IMR-90 (cell line): ENCODE measurements at regions not wholly inside any gene's neighbourhood (a gene's known extent, or its start where the extent isn't known, plus 50 kb on each side); places are given as distances from the start of the nearest gene placed in this dataset.

ENCODE experiments used
- ATAC-seq: fragments of 200-7000 bp; cut with Tn5 transposase; 2 replicates; pipeline ENCODE4 v1.9.1; 2020; ENCODE audit warnings: low read depth, mild to moderate bottlenecking, moderate library complexity
- BruUV-seq: library from RNA; stranded (reverse); fragments of 400-500 nt; replicated peaks from 2 replicates; lab custom pipeline; 2021; lab: Mats Ljungman, UMichigan
- CTCF ChIA-PET: fragments of 300-600 bp; formaldehyde crosslinking; extraction: SDS; loops from one replicate; lab custom pipeline; 2021; ENCODE audit warnings: antibody characterized with exemption; lab: Yijun Ruan, JAX
- POLR2A ChIA-PET: fragments of 300-600 bp; sonication (Branson Sonifier 250); formaldehyde crosslinking; loops from one replicate; lab custom pipeline; 2022; ENCODE audit warnings: antibody characterized with exemption; ENCODE audit not compliant: unreplicated experiment; lab: Charles Lee
- DNase-seq: peaks from one replicate; pipeline ENCODE4 v3.0.0; 2013
- H2AFZ ChIP-seq: replicated peaks from 2 replicates; pipeline ENCODE3; 2013; ENCODE audit warnings: low read length, mild to moderate bottlenecking; ENCODE audit not compliant: poor library complexity
- H2AK5ac ChIP-seq: 2 replicates; pipeline ENCODE4 v1.6.1; 2013; ENCODE audit warnings: low read depth, low read length, inconsistent platforms
- H2AK9ac ChIP-seq: replicated peaks from 2 replicates; pipeline ENCODE3; 2013; ENCODE audit warnings: mild to moderate bottlenecking, low read depth, low read length, moderate library complexity; ENCODE audit not compliant: poor library complexity
- H2BK120ac ChIP-seq: 2 replicates; pipeline ENCODE4 v1.6.1; 2013; ENCODE audit warnings: low read depth, low read length, inconsistent platforms
- H2BK15ac ChIP-seq: 3 replicates; pipeline ENCODE4 v1.6.1; 2013; ENCODE audit warnings: low read depth, low read length, inconsistent platforms
- H2BK20ac ChIP-seq: 2 replicates; pipeline ENCODE4 v1.6.1; 2013; ENCODE audit warnings: low read depth, mild to moderate bottlenecking, inconsistent platforms, low read length, moderate library complexity
- H2BK5ac ChIP-seq: 2 replicates; pipeline ENCODE4 v1.6.1; 2013; ENCODE audit warnings: mild to moderate bottlenecking, low read depth, low read length, inconsistent platforms; ENCODE audit not compliant: poor library complexity, severe bottlenecking
- H3K14ac ChIP-seq: replicated peaks from 2 replicates; pipeline ENCODE4 v1.6.1; 2013; ENCODE audit warnings: low read depth, low read length, inconsistent platforms
- H3K18ac ChIP-seq: 2 replicates; pipeline ENCODE4 v1.6.1; 2013; ENCODE audit warnings: low read depth, low read length, control low read depth
- H3K23ac ChIP-seq: 2 replicates; pipeline ENCODE4 v1.6.1; 2013; ENCODE audit warnings: low read depth, low read length, inconsistent platforms
- H3K27ac ChIP-seq: 2 replicates; pipeline ENCODE4 v1.5.1; 2013; ENCODE audit warnings: mild to moderate bottlenecking, control low read depth, low read length; ENCODE audit not compliant: insufficient read depth
- H3K27me3 ChIP-seq: 2 replicates; pipeline ENCODE4 v1.6.1; 2013; ENCODE audit warnings: low read length; ENCODE audit not compliant: control insufficient read depth, insufficient read depth
- H3K36me3 ChIP-seq: 2 replicates; pipeline ENCODE4 v1.6.1; 2013; ENCODE audit warnings: low read length, mixed read lengths; ENCODE audit not compliant: control insufficient read depth, insufficient read depth
- H3K4ac ChIP-seq: 2 replicates; pipeline ENCODE4 v1.6.1; 2013; ENCODE audit warnings: low read depth, low read length, inconsistent platforms
- H3K4me1 ChIP-seq: 2 replicates; pipeline ENCODE4 v1.6.1; 2013; ENCODE audit warnings: low read length, mixed read lengths; ENCODE audit not compliant: control insufficient read depth, insufficient read depth
- H3K4me2 ChIP-seq: 2 replicates; pipeline ENCODE4 v1.6.1; 2013; ENCODE audit warnings: low read depth, mild to moderate bottlenecking, control low read depth, low read length, moderate library complexity
- H3K4me3 ChIP-seq: 2 replicates; pipeline ENCODE4 v1.5.1; 2013; ENCODE audit warnings: low read depth, mild to moderate bottlenecking, control low read depth, low read length, moderate library complexity; ENCODE audit not compliant: insufficient read depth
- H3K56ac ChIP-seq: 2 replicates; pipeline ENCODE4 v1.6.1; 2013; ENCODE audit warnings: low read length, inconsistent platforms; ENCODE audit not compliant: insufficient read depth; ENCODE audit errors: extremely low read depth
- H3K79me1 ChIP-seq, 2 experiments: 2 replicates each; pipeline ENCODE4 v1.6.1; 2013; ENCODE audit warnings: low read length in 2 of 2, inconsistent platforms in 1 of 2, low read depth in 1 of 2
- H3K9ac ChIP-seq: 2 replicates; pipeline ENCODE4 v1.6.1; 2013; ENCODE audit warnings: low read depth, low read length, control low read depth
- H3K9me1 ChIP-seq: 2 replicates; pipeline ENCODE4 v1.6.1; 2013; ENCODE audit warnings: low read length, inconsistent platforms; ENCODE audit not compliant: insufficient read depth
- H3K9me3 ChIP-seq: 2 replicates; pipeline ENCODE4 v1.6.1; 2013; ENCODE audit warnings: low read length; ENCODE audit not compliant: control insufficient read depth, insufficient read depth
- H4K20me1 ChIP-seq: 2 replicates; pipeline ENCODE4 v1.6.1; 2013; ENCODE audit warnings: low read length, inconsistent platforms; ENCODE audit not compliant: insufficient read depth
- H4K5ac ChIP-seq: 2 replicates; pipeline ENCODE4 v1.6.1; 2013; ENCODE audit warnings: mild to moderate bottlenecking, low read depth, low read length, control low read depth
- H4K8ac ChIP-seq, 2 experiments: 2 replicates each; pipeline ENCODE4 v1.6.1; 2013; ENCODE audit warnings: low read depth in 2 of 2, low read length in 2 of 2, control low read depth in 1 of 2, inconsistent platforms in 1 of 2
- H4K91ac ChIP-seq: 2 replicates; pipeline ENCODE4 v1.6.1; 2013; ENCODE audit warnings: low read depth, low read length, inconsistent platforms; ENCODE audit not compliant: insufficient read depth
- BHLHE40 ChIP-seq: fragments of 150-350 bp; IDR thresholded peaks from 2 replicates; pipeline ENCODE4 v1.6.1; 2016; ENCODE audit warnings: mild to moderate bottlenecking, low read depth, low read length
- CEBPB ChIP-seq: IDR thresholded peaks from 2 replicates; pipeline ENCODE4 v1.6.1; 2012; ENCODE audit warnings: low read depth, low read length, improper control_type of control experiment
- CHD1 ChIP-seq: IDR thresholded peaks from 2 replicates; pipeline ENCODE4 v1.6.1; 2012; ENCODE audit warnings: low read depth, low read length, improper control_type of control experiment
- FOS ChIP-seq: fragments of 150-350 bp; IDR thresholded peaks from 2 replicates; pipeline ENCODE4 v1.6.1; 2016; ENCODE audit warnings: low read depth, low read length
- MAFK ChIP-seq: IDR thresholded peaks from 2 replicates; pipeline ENCODE4 v1.6.1; 2012; ENCODE audit warnings: low read depth, low read length, improper control_type of control experiment
- MAZ ChIP-seq: IDR thresholded peaks from 2 replicates; pipeline ENCODE4 v1.6.1; 2012; ENCODE audit warnings: low read depth, mild to moderate bottlenecking, low read length, improper control_type of control experiment, moderate library complexity, borderline replicate concordance
- MXI1 ChIP-seq: IDR thresholded peaks from 2 replicates; pipeline ENCODE4 v1.6.1; 2012; ENCODE audit warnings: low read depth, mild to moderate bottlenecking, low read length, moderate library complexity, borderline replicate concordance
- NFE2L2 ChIP-seq: fragments of 150-350 bp; IDR thresholded peaks from 2 replicates; pipeline ENCODE4 v1.6.1; 2016; ENCODE audit warnings: low read depth, mild to moderate bottlenecking, low read length
- POLR2A ChIP-seq: IDR thresholded peaks from 2 replicates; pipeline ENCODE4 v1.6.1; 2012; ENCODE audit warnings: mild to moderate bottlenecking, low read depth, low read length
- RAD21 ChIP-seq: IDR thresholded peaks from 2 replicates; pipeline ENCODE4 v1.6.1; 2012; ENCODE audit warnings: low read length, improper control_type of control experiment
- RCOR1 ChIP-seq: IDR thresholded peaks from 2 replicates; pipeline ENCODE4 v1.6.1; 2012; ENCODE audit warnings: mild to moderate bottlenecking, low read length, improper control_type of control experiment; ENCODE audit not compliant: insufficient replicate concordance
- RFX5 ChIP-seq: IDR thresholded peaks from 2 replicates; pipeline ENCODE4 v1.8.0; 2012; ENCODE audit warnings: low read depth, mild to moderate bottlenecking, low read length, moderate library complexity
- SMC3 ChIP-seq: fragments of 150-350 bp; IDR thresholded peaks from 2 replicates; pipeline ENCODE4 v1.6.1; 2016; ENCODE audit warnings: low read depth, mild to moderate bottlenecking, antibody characterized with exemption, low read length, moderate library complexity
- WGBS, 2 experiments: methylation state at CpG; one replicate each; pipeline versions ENCODE4 v1.1.5 to v1.1.7; 2013; ENCODE audit warnings: missing lambda C conversion rate in 2 of 2; ENCODE audit not compliant: insufficient read length in 1 of 2; ENCODE audit errors: extremely low coverage in 2 of 2; 5-methylcytosine and 5-hydroxymethylcytosine counted together
- dilution Hi-C: fragments of 300-500 bp; cut with HindIII; formaldehyde crosslinking; loops from one replicate; pipeline ENCODE4 v1.14.3; 2018; ENCODE audit warnings: low sequenced_read_pairs; ENCODE audit not compliant: unreplicated experiment
- in situ Hi-C: fragments of 300-500 bp; cut with MboI; formaldehyde crosslinking; loops from 3 replicates; pipeline ENCODE4 v1.14.3; 2019; ENCODE audit warnings: low sequenced_read_pairs, inconsistent platforms, mixed read lengths
- intact Hi-C: fragments of 100-400 bp; cut with micrococcal nuclease; formaldehyde crosslinking; loops from 2 replicates; pipeline ENCODE4 v1.10.0; 2022
- TF ChIP-seq, protein P1 (sequence below): fragments of 150-350 bp; IDR thresholded peaks from 2 replicates; pipeline ENCODE4 v1.6.1; 2016; ENCODE audit warnings: low read depth, mild to moderate bottlenecking, low read length, moderate library complexity, borderline replicate concordance
- TF ChIP-seq, protein P2 (sequence below): conservative IDR thresholded peaks from 2 replicates; pipeline ENCODE4 v1.5.1; 2012; ENCODE audit warnings: mild to moderate bottlenecking, low read depth, low read length, improper control_type of control experiment
- TF ChIP-seq, protein P3 (sequence below): fragments of 150-350 bp; IDR thresholded peaks from 2 replicates; pipeline ENCODE4 v1.6.1; 2017; ENCODE audit warnings: mild to moderate bottlenecking, antibody characterized with exemption, low read length, low read depth

DNA sequence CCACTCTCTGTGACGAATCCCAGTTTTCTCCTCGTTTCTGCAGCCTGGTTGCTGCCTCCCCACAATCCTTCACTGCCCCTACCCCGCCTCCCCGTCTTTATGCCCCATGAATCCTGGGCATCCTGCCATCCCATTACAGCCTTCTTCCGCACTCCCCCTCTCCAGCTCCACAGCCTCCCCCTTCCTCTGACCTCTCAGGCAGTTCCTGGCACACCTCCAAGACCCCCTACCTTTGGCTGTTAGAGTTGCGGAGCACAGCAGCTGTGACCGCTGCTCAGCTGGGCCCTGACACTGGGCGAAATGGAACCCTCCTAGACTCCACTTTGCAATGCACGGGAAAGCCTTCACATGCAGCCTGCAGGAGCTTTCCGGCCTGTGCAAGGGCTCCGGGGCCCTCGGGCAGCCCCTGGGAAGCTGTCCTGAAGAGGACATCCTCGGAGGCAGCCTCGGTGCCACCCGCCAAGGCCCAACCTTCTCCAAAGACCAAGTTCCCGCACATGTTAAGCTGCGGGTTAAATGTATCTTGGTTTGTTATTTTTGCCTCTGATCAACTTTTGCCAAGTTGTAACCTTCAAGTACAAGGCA, 400.7 kb upstream of the MKI67 start:
- Histone ChIP-seq H3K27ac (no peak overlapping the region), H3K56ac (no peak overlapping the region), H3K36me3 (no peaks in the 10 kb centered on the region), H3K4me2 (no peak overlapping the region), H3K4ac (no peak overlapping the region), H4K8ac (no peak overlapping the region), H3K23ac (no peak overlapping the region), H3K4me1 (no peaks in the 10 kb centered on the region), H3K14ac (no peak overlapping the region), H3K9ac (no peak overlapping the region), H2AK9ac (no peak overlapping the region), H3K18ac (no peak overlapping the region), H3K4me3 (no peak overlapping the region), H4K91ac (no peak overlapping the region), H3K9me1 (no peaks in the 10 kb centered on the region), H3K27me3 (no peaks in the 10 kb centered on the region), H4K20me1 (no peaks in the 10 kb centered on the region), H2BK15ac (no peak overlapping the region), H2BK20ac (no peak overlapping the region), H2AK5ac (no peak overlapping the region), H3K9me3 (peaks cover 33% of the 10 kb centered on the region), H4K5ac (no peak overlapping the region), H2BK5ac (no peak overlapping the region), H2BK120ac (no peak overlapping the region), H2AFZ (no peak overlapping the region), H3K79me1 (no peaks in the 10 kb centered on the region)
- ATAC-seq = no peak
- POLR2A ChIA-PET = no interaction called here
- BruUV-seq = no TSS peak
- in situ Hi-C loops = no loop called here
- 10% methylated on average over 7 of the region's 17 CpGs; no CpG with 5 or more reads in 1 of the 2 experiments for WGBS, 2 experiments
- DNase-seq = no peak
- TF ChIP-seq RAD21 = no peak
- TF ChIP-seq, protein P1, sequence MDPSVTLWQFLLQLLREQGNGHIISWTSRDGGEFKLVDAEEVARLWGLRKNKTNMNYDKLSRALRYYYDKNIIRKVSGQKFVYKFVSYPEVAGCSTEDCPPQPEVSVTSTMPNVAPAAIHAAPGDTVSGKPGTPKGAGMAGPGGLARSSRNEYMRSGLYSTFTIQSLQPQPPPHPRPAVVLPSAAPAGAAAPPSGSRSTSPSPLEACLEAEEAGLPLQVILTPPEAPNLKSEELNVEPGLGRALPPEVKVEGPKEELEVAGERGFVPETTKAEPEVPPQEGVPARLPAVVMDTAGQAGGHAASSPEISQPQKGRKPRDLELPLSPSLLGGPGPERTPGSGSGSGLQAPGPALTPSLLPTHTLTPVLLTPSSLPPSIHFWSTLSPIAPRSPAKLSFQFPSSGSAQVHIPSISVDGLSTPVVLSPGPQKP = no peak
- TF ChIP-seq SMC3 = no peak
- no peak for TF ChIP-seq MAZ
- no peak for TF ChIP-seq RFX5
- no peak for TF ChIP-seq CEBPB
- no peak for TF ChIP-seq MXI1
- TF ChIP-seq CHD1 = no peak
- TF ChIP-seq RCOR1 = no peak
- no peak for TF ChIP-seq NFE2L2
- TF ChIP-seq FOS = no peak
- TF ChIP-seq POLR2A = no peak
- TF ChIP-seq MAFK = no peak
- TF ChIP-seq BHLHE40 = no peak
- TF ChIP-seq, protein P2, sequence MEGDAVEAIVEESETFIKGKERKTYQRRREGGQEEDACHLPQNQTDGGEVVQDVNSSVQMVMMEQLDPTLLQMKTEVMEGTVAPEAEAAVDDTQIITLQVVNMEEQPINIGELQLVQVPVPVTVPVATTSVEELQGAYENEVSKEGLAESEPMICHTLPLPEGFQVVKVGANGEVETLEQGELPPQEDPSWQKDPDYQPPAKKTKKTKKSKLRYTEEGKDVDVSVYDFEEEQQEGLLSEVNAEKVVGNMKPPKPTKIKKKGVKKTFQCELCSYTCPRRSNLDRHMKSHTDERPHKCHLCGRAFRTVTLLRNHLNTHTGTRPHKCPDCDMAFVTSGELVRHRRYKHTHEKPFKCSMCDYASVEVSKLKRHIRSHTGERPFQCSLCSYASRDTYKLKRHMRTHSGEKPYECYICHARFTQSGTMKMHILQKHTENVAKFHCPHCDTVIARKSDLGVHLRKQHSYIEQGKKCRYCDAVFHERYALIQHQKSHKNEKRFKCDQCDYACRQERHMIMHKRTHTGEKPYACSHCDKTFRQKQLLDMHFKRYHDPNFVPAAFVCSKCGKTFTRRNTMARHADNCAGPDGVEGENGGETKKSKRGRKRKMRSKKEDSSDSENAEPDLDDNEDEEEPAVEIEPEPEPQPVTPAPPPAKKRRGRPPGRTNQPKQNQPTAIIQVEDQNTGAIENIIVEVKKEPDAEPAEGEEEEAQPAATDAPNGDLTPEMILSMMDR = no peak
- TF ChIP-seq, protein P3, sequence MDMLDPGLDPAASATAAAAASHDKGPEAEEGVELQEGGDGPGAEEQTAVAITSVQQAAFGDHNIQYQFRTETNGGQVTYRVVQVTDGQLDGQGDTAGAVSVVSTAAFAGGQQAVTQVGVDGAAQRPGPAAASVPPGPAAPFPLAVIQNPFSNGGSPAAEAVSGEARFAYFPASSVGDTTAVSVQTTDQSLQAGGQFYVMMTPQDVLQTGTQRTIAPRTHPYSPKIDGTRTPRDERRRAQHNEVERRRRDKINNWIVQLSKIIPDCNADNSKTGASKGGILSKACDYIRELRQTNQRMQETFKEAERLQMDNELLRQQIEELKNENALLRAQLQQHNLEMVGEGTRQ = no peak
- intact Hi-C loops = no loop called here
- dilution Hi-C loops = no loop called here
- CTCF ChIA-PET = no interaction called here
